Activated naive CD8-positive, alpha-beta T cell treated with anti-CD3 and anti-CD28 coated beads, Interleukin-2, amount 50 U/mL, for 24 hours (primary cell): ENCODE measurements at regions not wholly inside any gene's neighbourhood (a gene's known extent, or its start where the extent isn't known, plus 50 kb on each side); places are given as distances from the start of the nearest gene placed in this dataset.
A peak's percentile ranks its signal among the peaks of the same experiment; 100 is the strongest.

Experiments
- ATAC-seq: fragments of 150-1000 bp; cut with Tn5 transposase; one replicate; pipeline ENCODE4 v1.10.0; 2021
- DNase-seq: peaks from one replicate; pipeline ENCODE4 v3.0.0; 2021
- H3K27ac Mint-ChIP-seq: one replicate; pipeline ENCODE4 v1.8.0; 2021; ENCODE audit warnings: mild to moderate bottlenecking, mixed read lengths
- H3K27me3 Mint-ChIP-seq: one replicate; pipeline ENCODE4 v1.8.0; 2021; ENCODE audit warnings: mixed read lengths
- H3K36me3 Mint-ChIP-seq: one replicate; pipeline ENCODE4 v1.8.0; 2021; ENCODE audit warnings: low read depth, mixed read lengths
- H3K4me1 Mint-ChIP-seq: one replicate; pipeline ENCODE4 v1.8.0; 2021; ENCODE audit warnings: mixed read lengths
- H3K4me3 Mint-ChIP-seq: one replicate; pipeline ENCODE4 v1.8.0; 2021; ENCODE audit warnings: mild to moderate bottlenecking, moderate library complexity, mixed read lengths
- H3K9me3 Mint-ChIP-seq: one replicate; pipeline ENCODE4 v1.8.0; 2021; ENCODE audit warnings: mixed read lengths

- H3K9me3 Mint-ChIP-seq = no peaks in the 10 kb centered on the region
Measured at GRCh38 chr5:164013077-164013670, 507.8 kb downstream of the MAT2B start.

DNA sequence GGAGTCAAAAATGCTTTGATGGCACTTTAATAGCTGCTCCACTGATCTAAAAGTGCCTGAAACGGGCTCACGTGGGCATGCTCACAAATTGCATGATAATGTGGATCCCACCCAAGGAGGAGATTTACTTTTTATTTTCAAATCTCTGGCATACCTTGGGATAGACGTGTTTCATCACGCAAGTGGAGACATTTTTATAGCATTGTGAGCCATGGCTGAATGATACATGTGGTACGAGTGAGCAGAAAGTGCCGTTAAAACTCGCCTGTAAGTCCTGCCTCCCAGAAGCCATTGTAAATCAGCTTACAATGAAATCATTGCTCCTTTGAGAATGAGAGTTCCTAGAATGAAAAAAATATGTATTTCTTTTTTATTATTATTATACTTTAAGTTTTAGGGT lies 514.7 kb downstream of the MAT2B start:
- no peak for ATAC-seq
- peaks cover 12% of the 10 kb centered on the region for H3K9me3 Mint-ChIP-seq
- no peak for DNase-seq
- H3K36me3 Mint-ChIP-seq = no peaks in the 10 kb centered on the region
- no peak overlapping the region for H3K27ac Mint-ChIP-seq
- no peaks in the 10 kb centered on the region for H3K4me1 Mint-ChIP-seq
- H3K4me3 Mint-ChIP-seq = no peak overlapping the region
- H3K27me3 Mint-ChIP-seq = no peaks in the 10 kb centered on the region

More at GRCh38 chr5:164013077-164013670, 507.8 kb downstream of the MAT2B start:
- ATAC-seq (no peak), DNase-seq (peak; percentile 32)
- H3K27ac Mint-ChIP-seq = no peak overlapping the region
- H3K4me3 Mint-ChIP-seq = no peak overlapping the region
- H3K36me3 Mint-ChIP-seq = no peaks in the 10 kb centered on the region
- H3K27me3 Mint-ChIP-seq = no peaks in the 10 kb centered on the region
- H3K4me1 Mint-ChIP-seq = peaks cover 3% of the 10 kb centered on the region

GRCh38 chr5:164027738-164028137 lies 522.3 kb downstream of the MAT2B start:
- Mint-ChIP-seq H3K9me3 (peaks cover 5% of the 10 kb centered on the region), H3K36me3 (no peaks in the 10 kb centered on the region), H3K4me1 (no peaks in the 10 kb centered on the region), H3K4me3 (no peak overlapping the region), H3K27me3 (no peaks in the 10 kb centered on the region), H3K27ac (no peak overlapping the region)
- no peak for ATAC-seq
- no peak for DNase-seq

- Mint-ChIP-seq H3K9me3 (peaks cover 4% of the 10 kb centered on the region), H3K36me3 (no peaks in the 10 kb centered on the region), H3K27ac (no peak overlapping the region), H3K27me3 (no peaks in the 10 kb centered on the region), H3K4me3 (no peak overlapping the region), H3K4me1 (no peaks in the 10 kb centered on the region)
- DNase-seq (no peak), ATAC-seq (no peak)
Measured at GRCh38 chr5:164038128-164038783, 532.8 kb downstream of the MAT2B start.

- no peak for DNase-seq
- no peaks in the 10 kb centered on the region for H3K27me3 Mint-ChIP-seq
Measured at GRCh38 chr5:164041105-164041504, 535.7 kb downstream of the MAT2B start.

GRCh38 chr5:164048359-164048926 lies 543.0 kb downstream of the MAT2B start:
- no peaks in the 10 kb centered on the region for H3K27me3 Mint-ChIP-seq
- no peaks in the 10 kb centered on the region for H3K4me1 Mint-ChIP-seq
- no peak overlapping the region for H3K4me3 Mint-ChIP-seq
- ATAC-seq (no peak), DNase-seq (no peak)
- no peak overlapping the region for H3K27ac Mint-ChIP-seq
- H3K9me3 Mint-ChIP-seq = peaks cover 3% of the 10 kb centered on the region
- no peaks in the 10 kb centered on the region for H3K36me3 Mint-ChIP-seq

More at GRCh38 chr5:164041105-164041504, 535.7 kb downstream of the MAT2B start:
- no peak overlapping the region for H3K4me3 Mint-ChIP-seq
- no peak for ATAC-seq
- H3K9me3 Mint-ChIP-seq = peaks cover 4% of the 10 kb centered on the region
- H3K4me1 Mint-ChIP-seq = no peaks in the 10 kb centered on the region
- no peak overlapping the region for H3K27ac Mint-ChIP-seq
- no peaks in the 10 kb centered on the region for H3K36me3 Mint-ChIP-seq

GRCh38 chr5:164051745-164052144 lies 546.3 kb downstream of the MAT2B start:
- Mint-ChIP-seq H3K4me3 (no peak overlapping the region), H3K27me3 (no peaks in the 10 kb centered on the region), H3K27ac (no peak overlapping the region), H3K9me3 (peaks cover 3% of the 10 kb centered on the region), H3K4me1 (no peaks in the 10 kb centered on the region), H3K36me3 (no peaks in the 10 kb centered on the region)
- ATAC-seq (no peak), DNase-seq (no peak)

- Mint-ChIP-seq H3K36me3 (no peaks in the 10 kb centered on the region), H3K4me3 (no peak overlapping the region), H3K27me3 (no peaks in the 10 kb centered on the region), H3K27ac (no peak overlapping the region), H3K9me3 (no peaks in the 10 kb centered on the region), H3K4me1 (no peaks in the 10 kb centered on the region)
- no peak for ATAC-seq
- DNase-seq = no peak
Measured at GRCh38 chr5:164052536-164053093, 547.2 kb downstream of the MAT2B start.

DNA sequence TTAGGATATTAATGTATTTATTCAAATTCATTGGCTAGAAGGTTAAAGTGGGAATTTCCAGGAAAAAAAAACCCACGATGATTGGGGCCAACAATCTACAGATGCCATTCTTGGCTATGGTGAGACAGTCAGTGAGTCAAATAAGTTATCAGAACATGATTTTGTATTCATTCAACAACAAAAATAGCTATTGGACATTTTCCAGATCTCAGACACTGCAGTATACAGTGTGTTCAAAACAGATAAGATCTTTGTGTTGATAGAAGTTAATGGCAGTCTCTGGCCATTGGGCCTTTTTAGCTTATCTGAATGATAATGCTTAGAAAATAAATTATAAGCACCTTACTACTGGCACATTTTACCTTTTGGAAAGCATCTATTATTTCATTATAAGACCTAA lies 547.7 kb downstream of the MAT2B start:
- DNase-seq (no peak), ATAC-seq (no peak)
- Mint-ChIP-seq H3K4me3 (no peak overlapping the region), H3K9me3 (no peaks in the 10 kb centered on the region), H3K27me3 (no peaks in the 10 kb centered on the region), H3K4me1 (no peaks in the 10 kb centered on the region), H3K36me3 (no peaks in the 10 kb centered on the region), H3K27ac (no peak overlapping the region)

- no peaks in the 10 kb centered on the region for H3K27me3 Mint-ChIP-seq
- no peak overlapping the region for H3K27ac Mint-ChIP-seq
- DNase-seq = no peak
- no peak for ATAC-seq
- no peak overlapping the region for H3K4me3 Mint-ChIP-seq
- H3K36me3 Mint-ChIP-seq = no peaks in the 10 kb centered on the region
- no peaks in the 10 kb centered on the region for H3K4me1 Mint-ChIP-seq
- H3K9me3 Mint-ChIP-seq = no peaks in the 10 kb centered on the region
Measured at GRCh38 chr5:164054461-164054860, 549.0 kb downstream of the MAT2B start.

DNA sequence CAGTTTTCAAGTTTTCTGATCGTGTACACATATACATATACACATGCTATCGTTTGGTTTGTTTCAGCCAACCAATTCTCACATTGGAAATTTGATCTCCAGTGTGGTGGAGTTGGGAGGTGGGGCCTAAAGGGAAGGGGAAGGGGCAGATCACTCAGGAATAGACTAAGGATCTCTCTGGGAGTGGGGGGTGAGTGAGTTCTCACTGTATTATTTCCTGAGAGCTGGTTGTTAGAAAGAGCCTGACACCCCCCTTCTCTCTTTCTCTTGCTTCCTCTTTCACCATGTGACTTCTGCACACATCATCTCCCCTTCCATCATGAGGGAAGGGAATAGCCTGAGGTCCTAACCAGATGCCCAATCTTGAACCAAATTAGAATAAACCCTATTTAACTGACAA lies 551.7 kb downstream of the MAT2B start:
- Mint-ChIP-seq H3K4me1 (no peaks in the 10 kb centered on the region), H3K9me3 (no peaks in the 10 kb centered on the region), H3K4me3 (no peak overlapping the region), H3K27me3 (no peaks in the 10 kb centered on the region), H3K36me3 (no peaks in the 10 kb centered on the region), H3K27ac (no peak overlapping the region)
- no peak for ATAC-seq
- DNase-seq = no peak

- H3K36me3 Mint-ChIP-seq = no peaks in the 10 kb centered on the region
- no peaks in the 10 kb centered on the region for H3K4me1 Mint-ChIP-seq
- no peaks in the 10 kb centered on the region for H3K9me3 Mint-ChIP-seq
- no peak for DNase-seq
- H3K27ac Mint-ChIP-seq = no peak overlapping the region
- H3K4me3 Mint-ChIP-seq = no peak overlapping the region
- no peak for ATAC-seq
- H3K27me3 Mint-ChIP-seq = no peaks in the 10 kb centered on the region
Measured at GRCh38 chr5:164058621-164059020, 553.2 kb downstream of the MAT2B start.

- no peak for ATAC-seq
Measured at GRCh38 chr5:164059471-164059870, 554.1 kb downstream of the MAT2B start.

DNA sequence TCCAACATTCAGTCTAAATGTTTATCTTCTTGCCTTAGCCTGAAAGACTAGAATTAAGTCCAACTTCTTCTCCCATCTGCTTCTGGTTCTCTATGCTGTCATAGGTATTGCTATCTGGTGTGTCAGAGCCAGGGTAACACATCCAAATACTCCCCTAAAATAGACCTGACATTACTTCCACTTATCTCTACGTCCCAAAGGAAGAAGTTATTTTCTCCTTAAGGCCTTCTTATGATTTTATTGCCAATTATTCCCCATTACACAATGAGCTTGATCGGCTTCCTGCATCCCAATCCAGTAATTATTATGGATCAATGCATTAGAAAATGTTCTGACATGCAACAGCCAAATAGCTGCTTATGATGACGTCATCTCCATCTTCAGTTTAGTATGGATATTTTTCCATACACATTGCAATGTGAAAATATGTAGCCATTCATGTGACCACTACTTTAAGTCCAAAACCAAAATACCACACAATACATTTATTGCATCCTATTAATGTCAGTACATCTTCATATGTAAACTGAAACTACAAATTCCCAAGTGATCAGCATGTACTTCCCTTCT lies 555.5 kb downstream of the MAT2B start:
- H3K4me1 Mint-ChIP-seq = no peaks in the 10 kb centered on the region
- no peak overlapping the region for H3K27ac Mint-ChIP-seq
- H3K4me3 Mint-ChIP-seq = no peak overlapping the region
- DNase-seq (no peak), ATAC-seq (no peak)
- no peaks in the 10 kb centered on the region for H3K27me3 Mint-ChIP-seq
- no peaks in the 10 kb centered on the region for H3K9me3 Mint-ChIP-seq
- H3K36me3 Mint-ChIP-seq = no peaks in the 10 kb centered on the region

More at GRCh38 chr5:164059471-164059870, 554.1 kb downstream of the MAT2B start:
- no peak overlapping the region for H3K4me3 Mint-ChIP-seq
- H3K4me1 Mint-ChIP-seq = no peaks in the 10 kb centered on the region
- no peak for DNase-seq
- no peaks in the 10 kb centered on the region for H3K36me3 Mint-ChIP-seq
- H3K9me3 Mint-ChIP-seq = no peaks in the 10 kb centered on the region
- H3K27ac Mint-ChIP-seq = no peak overlapping the region
- no peaks in the 10 kb centered on the region for H3K27me3 Mint-ChIP-seq

GRCh38 chr5:164062304-164062703 lies 556.9 kb downstream of the MAT2B start:
- H3K9me3 Mint-ChIP-seq = no peaks in the 10 kb centered on the region
- ATAC-seq = no peak
- no peak for DNase-seq
- H3K4me1 Mint-ChIP-seq = no peaks in the 10 kb centered on the region
- H3K4me3 Mint-ChIP-seq = no peak overlapping the region
- H3K36me3 Mint-ChIP-seq = no peaks in the 10 kb centered on the region
- no peaks in the 10 kb centered on the region for H3K27me3 Mint-ChIP-seq
- no peak overlapping the region for H3K27ac Mint-ChIP-seq
